Endothelial cell of umbilical vein (primary cell): ENCODE measurements at regions not wholly inside any gene's neighbourhood (a gene's known extent, or its start where the extent isn't known, plus 50 kb on each side); places are given as distances from the start of the nearest gene placed in this dataset.

Experiments
- BruUV-seq: library from RNA; stranded (reverse); fragments of 400-500 nt; replicated peaks from 2 replicates; lab custom pipeline; 2021; lab: Mats Ljungman, UMichigan
- CTCF ChIA-PET: fragments of 300-600, 350-600 bp; sonication (Branson Sonifier 250); formaldehyde crosslinking; loops from one replicate; lab custom pipeline; 2021; ENCODE audit warnings: antibody characterized with exemption, inconsistent platforms; lab: Charles Lee
- POLR2A ChIA-PET: fragments of 300-600, 350-600 bp; sonication (Branson Sonifier 250); formaldehyde crosslinking; loops from one replicate; lab custom pipeline; 2021; ENCODE audit warnings: antibody characterized with exemption, inconsistent platforms; lab: Charles Lee
- DNase-seq: peaks from one replicate; pipeline ENCODE4 v3.0.0-alpha.2; 2011; ENCODE audit warnings: low read depth, low spot score
- FAIRE-seq: peaks from 2 replicates; lab custom pipeline; 2011; peaks lifted over from hg19 to GRCh38; lab: Jason Lieb, UNC
- H2AFZ ChIP-seq: 2 replicates; pipeline ENCODE4 v1.6.0; 2012; ENCODE audit warnings: low read depth, low read length, control low read depth, inconsistent platforms
- H3K27ac ChIP-seq: 2 replicates; pipeline ENCODE4 v1.5.1; 2011; ENCODE audit warnings: low read depth, mild to moderate bottlenecking, control low read depth, low read length, moderate library complexity; ENCODE audit not compliant: insufficient read depth
- H3K27me3 ChIP-seq, 2 experiments: 2 replicates each; pipeline versions ENCODE4 v1.6.0 to v1.6.1; 2011; ENCODE audit warnings: low read length in 2 of 2, mixed read lengths in 1 of 2; ENCODE audit not compliant: control insufficient read depth in 2 of 2, insufficient read depth in 2 of 2
- H3K36me3 ChIP-seq, 2 experiments: 2 replicates in 1 of 2; 3 replicates in 1 of 2; pipeline ENCODE4 v1.5.1; 2011; ENCODE audit warnings: low read length in 2 of 2, mild to moderate bottlenecking in 1 of 2, moderate library complexity in 1 of 2; ENCODE audit not compliant: control insufficient read depth in 2 of 2, insufficient read depth in 2 of 2; ENCODE audit errors: extremely low read depth in 1 of 2
- H3K4me1 ChIP-seq: 3 replicates; pipeline ENCODE4 v1.5.1; 2011; ENCODE audit warnings: mild to moderate bottlenecking, low read length; ENCODE audit not compliant: control insufficient read depth, insufficient read depth; ENCODE audit errors: extremely low read depth
- H3K4me2 ChIP-seq: 2 replicates; pipeline ENCODE4 v1.6.1; 2011; ENCODE audit warnings: low read length, control low read depth, mixed read lengths; ENCODE audit not compliant: insufficient read depth
- H3K4me3 ChIP-seq, 3 experiments: fragments of 200-600 bp in 1 of 3; sonication (generic), shearing (Covaris generic) in 1 of 3; replicated peaks in 1 of 3; 2 replicates each; pipeline ENCODE4 v1.5.1; 2011 to 2016; ENCODE audit warnings: control low read depth in 3 of 3, low read length in 3 of 3, mild to moderate bottlenecking in 2 of 3, inconsistent platforms in 1 of 3, low read depth in 1 of 3, moderate library complexity in 1 of 3; ENCODE audit not compliant: insufficient read depth in 1 of 3
- H3K79me2 ChIP-seq: 2 replicates; pipeline ENCODE4 v1.6.0; 2012; ENCODE audit warnings: low read length, inconsistent platforms; ENCODE audit not compliant: control insufficient read depth, insufficient read depth
- H3K9ac ChIP-seq: replicated peaks from 2 replicates; pipeline ENCODE3; 2011; ENCODE audit warnings: low read length, control low read depth; ENCODE audit not compliant: insufficient read depth; ENCODE audit errors: extremely low read depth
- H3K9me1 ChIP-seq: replicated peaks from 3 replicates; pipeline ENCODE4 v1.6.0; 2011; ENCODE audit warnings: mild to moderate bottlenecking, low read length; ENCODE audit not compliant: control insufficient read depth, insufficient read depth; ENCODE audit errors: extremely low read depth
- H3K9me3 ChIP-seq: replicated peaks from 2 replicates; pipeline ENCODE4 v1.5.1; 2012; ENCODE audit warnings: low read length, inconsistent platforms; ENCODE audit not compliant: control insufficient read depth, insufficient read depth
- H4K20me1 ChIP-seq: replicated peaks from 2 replicates; pipeline ENCODE3; 2011; ENCODE audit warnings: mild to moderate bottlenecking, low read length; ENCODE audit not compliant: control insufficient read depth, insufficient read depth; ENCODE audit errors: extremely low read depth
- EZH2 ChIP-seq: IDR thresholded peaks from 2 replicates; pipeline ENCODE4 v1.6.1; 2012; ENCODE audit warnings: borderline replicate concordance, low read depth, mild to moderate bottlenecking, moderate library complexity, low read length, inconsistent platforms; ENCODE audit not compliant: severe bottlenecking
- GATA2 ChIP-seq: IDR thresholded peaks from 2 replicates; pipeline ENCODE4 v1.7.0; 2011; ENCODE audit warnings: low read depth, mild to moderate bottlenecking, moderate library complexity, mixed read lengths, low read length; ENCODE audit not compliant: insufficient read length, insufficient read depth
- JUN ChIP-seq: IDR thresholded peaks from 2 replicates; pipeline ENCODE4 v1.6.1; 2011; ENCODE audit warnings: borderline replicate concordance, low read depth; ENCODE audit not compliant: insufficient read length, insufficient read depth
- MYC ChIP-seq: IDR thresholded peaks from one replicate; pipeline ENCODE4 v1.6.1; 2011; ENCODE audit warnings: mild to moderate bottlenecking, low read depth, low read length
- POLR2A ChIP-seq: IDR thresholded peaks from 2 replicates; pipeline ENCODE4 v1.6.1; 2012; ENCODE audit warnings: low read depth, mild to moderate bottlenecking, control low read depth, low read length
- POLR2AphosphoS5 ChIP-seq: IDR thresholded peaks from 2 replicates; pipeline ENCODE4 v1.6.1; 2012; ENCODE audit warnings: low read depth, mild to moderate bottlenecking, control low read depth, low read length, moderate library complexity; ENCODE audit not compliant: insufficient read depth
- dilution Hi-C: fragments of 300-500 bp; cut with MboI; formaldehyde crosslinking; loops from one replicate; pipeline ENCODE4 v1.15.0; 2019; ENCODE audit warnings: low sequenced_read_pairs; ENCODE audit not compliant: extremely low pct_ligation_motif_present
- intact Hi-C: fragments of 100-400 bp; cut with micrococcal nuclease; formaldehyde crosslinking; loops from one replicate; pipeline ENCODE4 v1.10.0; 2022
- TF ChIP-seq, protein P1 (sequence below): IDR thresholded peaks from 2 replicates; pipeline ENCODE4 v1.6.1; 2011; ENCODE audit not compliant: insufficient read depth, insufficient read length
- TF ChIP-seq, protein P2 (sequence below), 2 donors: IDR thresholded peaks; 1 replicate in 1 of 2; 2 replicates in 1 of 2; pipeline ENCODE4 v1.5.1; 2011; ENCODE audit warnings: low read length in 2 of 2, mild to moderate bottlenecking in 2 of 2, moderate library complexity in 2 of 2, control low read depth in 1 of 2, inconsistent platforms in 1 of 2, low read depth in 1 of 2; ENCODE audit not compliant: insufficient read depth in 1 of 2; ENCODE audit errors: extremely low read depth in 1 of 2

- Histone ChIP-seq H2AFZ (no peak overlapping the region), H3K79me2 (no peaks in the 10 kb centered on the region), H3K4me1 (no peaks in the 10 kb centered on the region), H3K4me2 (no peak overlapping the region), H3K9me1 (no peaks in the 10 kb centered on the region), H3K9me3 (no peaks in the 10 kb centered on the region), H3K4me3 (no peak overlapping the region), H4K20me1 (no peaks in the 10 kb centered on the region), H3K27me3 (peaks cover 8 to 9% of the 10 kb centered on the region in 2 experiments), H3K27ac (no peak overlapping the region), H3K9ac (no peak overlapping the region), H3K36me3 (no peaks in the 10 kb centered on the region)
- dilution Hi-C loops (no loop called here), intact Hi-C loops (no loop called here)
- no peak for FAIRE-seq
- no TSS peak for BruUV-seq
- DNase-seq = no peak
- CTCF ChIA-PET = no interaction called here
- TF ChIP-seq JUN (no peak), POLR2AphosphoS5 (no peak), MYC (no peak), GATA2 (no peak), POLR2A (no peak), EZH2 (no peak)
- TF ChIP-seq, protein P1, sequence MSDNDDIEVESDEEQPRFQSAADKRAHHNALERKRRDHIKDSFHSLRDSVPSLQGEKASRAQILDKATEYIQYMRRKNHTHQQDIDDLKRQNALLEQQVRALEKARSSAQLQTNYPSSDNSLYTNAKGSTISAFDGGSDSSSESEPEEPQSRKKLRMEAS = no peak
- TF ChIP-seq, protein P2, sequence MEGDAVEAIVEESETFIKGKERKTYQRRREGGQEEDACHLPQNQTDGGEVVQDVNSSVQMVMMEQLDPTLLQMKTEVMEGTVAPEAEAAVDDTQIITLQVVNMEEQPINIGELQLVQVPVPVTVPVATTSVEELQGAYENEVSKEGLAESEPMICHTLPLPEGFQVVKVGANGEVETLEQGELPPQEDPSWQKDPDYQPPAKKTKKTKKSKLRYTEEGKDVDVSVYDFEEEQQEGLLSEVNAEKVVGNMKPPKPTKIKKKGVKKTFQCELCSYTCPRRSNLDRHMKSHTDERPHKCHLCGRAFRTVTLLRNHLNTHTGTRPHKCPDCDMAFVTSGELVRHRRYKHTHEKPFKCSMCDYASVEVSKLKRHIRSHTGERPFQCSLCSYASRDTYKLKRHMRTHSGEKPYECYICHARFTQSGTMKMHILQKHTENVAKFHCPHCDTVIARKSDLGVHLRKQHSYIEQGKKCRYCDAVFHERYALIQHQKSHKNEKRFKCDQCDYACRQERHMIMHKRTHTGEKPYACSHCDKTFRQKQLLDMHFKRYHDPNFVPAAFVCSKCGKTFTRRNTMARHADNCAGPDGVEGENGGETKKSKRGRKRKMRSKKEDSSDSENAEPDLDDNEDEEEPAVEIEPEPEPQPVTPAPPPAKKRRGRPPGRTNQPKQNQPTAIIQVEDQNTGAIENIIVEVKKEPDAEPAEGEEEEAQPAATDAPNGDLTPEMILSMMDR (IDR thresholded peaks at IDR 0.05; ENCODE audit: extremely low read depth in 1 of 2, insufficient read depth in 1 of 2, low read depth in 1 of 2, low read length in 2 of 2) = no peak
- POLR2A ChIA-PET = no interaction called here
Measured at GRCh38 chr1:116286541-116286971, 86.5 kb upstream of the ATP1A1 start.
